ENCODE measurements at regions not wholly inside any gene's neighbourhood (a gene's known extent, or its start where the extent isn't known, plus 50 kb on each side); places are given as distances from the start of the nearest gene placed in this dataset.
A peak's percentile ranks its signal among the peaks of the same experiment; 100 is the strongest.
"Not testable (repeated sequence)": the region's sequence is repeated elsewhere in the genome, so short reads cannot be mapped to it uniquely, and the experiment has no call there.

GRCh38 chrX:27404366-27404765 lies 58.8 kb downstream of the PPP4R3C start:
- H3K27ac Mint-ChIP-seq = no peak overlapping the region
- no peak for ATAC-seq (ENCODE audit: low read depth in 2 of 2)
- no peak overlapping the region for H3K4me3 Mint-ChIP-seq
- H3K4me1 Mint-ChIP-seq = no peaks in the 10 kb centered on the region
- no peaks in the 10 kb centered on the region for H3K36me3 Mint-ChIP-seq
- peaks cover 0 to 8% (median 0%) of the 10 kb centered on the region in 7 donors for H3K9me3 Mint-ChIP-seq
- no peaks in the 10 kb centered on the region for H3K27me3 Mint-ChIP-seq
- DNase-seq = no peak

GRCh38 chrX:27399146-27399456 lies 64.0 kb downstream of the PPP4R3C start:
- Mint-ChIP-seq H3K27me3 (no peaks in the 10 kb centered on the region), H3K4me1 (no peaks in the 10 kb centered on the region), H3K27ac (no peak overlapping the region), H3K36me3 (no peaks in the 10 kb centered on the region), H3K9me3 (peaks cover 0 to 3% (median 0%) of the 10 kb centered on the region in 7 donors), H3K4me3 (no peak overlapping the region)
- ATAC-seq (ENCODE audit: low read depth in 2 of 2) (no peak), DNase-seq (no peak)

- ATAC-seq (ENCODE audit: low read depth in 2 of 2) = no peak
- H3K27me3 Mint-ChIP-seq = no peaks in the 10 kb centered on the region
- H3K4me1 Mint-ChIP-seq = no peaks in the 10 kb centered on the region
- H3K4me3 Mint-ChIP-seq = no peak overlapping the region
- H3K36me3 Mint-ChIP-seq = no peaks in the 10 kb centered on the region
- H3K9me3 Mint-ChIP-seq = peaks cover 0 to 2% (median 0%) of the 10 kb centered on the region in 7 donors
- DNase-seq = no peak
- peak overlapping the region in 1 of 6 donors; percentile 4 for H3K27ac Mint-ChIP-seq
Observed at GRCh38 chrX:27391623-27392022, 71.5 kb downstream of the PPP4R3C start.

- no peaks in the 10 kb centered on the region for H3K36me3 Mint-ChIP-seq
- ATAC-seq (ENCODE audit: low read depth in 2 of 2) (no peak), DNase-seq (no peak)
- peaks cover 0 to 4% (median 0%) of the 10 kb centered on the region in 7 donors for H3K9me3 Mint-ChIP-seq
- H3K4me1 Mint-ChIP-seq = no peaks in the 10 kb centered on the region
- no peaks in the 10 kb centered on the region for H3K27me3 Mint-ChIP-seq
- no peak overlapping the region for H3K4me3 Mint-ChIP-seq
- H3K27ac Mint-ChIP-seq = no peak overlapping the region
Observed at GRCh38 chrX:27381419-27381818, 81.7 kb downstream of the PPP4R3C start.

GRCh38 chrX:27380163-27380845 lies 82.8 kb downstream of the PPP4R3C start:
- no peak overlapping the region for H3K4me3 Mint-ChIP-seq
- no peak for DNase-seq
- H3K9me3 Mint-ChIP-seq = peaks cover 0 to 4% (median 0%) of the 10 kb centered on the region in 7 donors
- no peaks in the 10 kb centered on the region for H3K27me3 Mint-ChIP-seq
- no peak overlapping the region for H3K27ac Mint-ChIP-seq
- ATAC-seq (ENCODE audit: low read depth in 2 of 2) = no peak
- H3K36me3 Mint-ChIP-seq = no peaks in the 10 kb centered on the region
- H3K4me1 Mint-ChIP-seq = no peaks in the 10 kb centered on the region

- Mint-ChIP-seq H3K4me3 (no peak overlapping the region), H3K27ac (no peak overlapping the region), H3K27me3 (no peaks in the 10 kb centered on the region), H3K4me1 (no peaks in the 10 kb centered on the region), H3K36me3 (no peaks in the 10 kb centered on the region), H3K9me3 (peaks cover 0 to 12% (median 3%) of the 10 kb centered on the region in 7 donors)
- DNase-seq = no peak
- ATAC-seq (ENCODE audit: low read depth in 2 of 2) = no peak
Observed at GRCh38 chrX:27354021-27354420, 109.1 kb downstream of the PPP4R3C start.

- no peak for ATAC-seq (ENCODE audit: low read depth in 2 of 2)
- peaks cover 0 to 2% (median 0%) of the 10 kb centered on the region in 7 donors for H3K9me3 Mint-ChIP-seq
- no peaks in the 10 kb centered on the region for H3K4me1 Mint-ChIP-seq
- H3K27ac Mint-ChIP-seq = peak overlapping the region in 1 of 6 donors; percentile 16
- DNase-seq = no peak
- no peaks in the 10 kb centered on the region for H3K36me3 Mint-ChIP-seq
- H3K27me3 Mint-ChIP-seq = no peaks in the 10 kb centered on the region
- no peak overlapping the region for H3K4me3 Mint-ChIP-seq
Observed at GRCh38 chrX:27350476-27350875, 112.7 kb downstream of the PPP4R3C start.

GRCh38 chrX:27336466-27337091 lies 126.6 kb downstream of the PPP4R3C start:
- ATAC-seq (ENCODE audit: low read depth in 2 of 2) (no peak), DNase-seq (no peak)
- Mint-ChIP-seq H3K4me3 (no peak overlapping the region), H3K36me3 (no peaks in the 10 kb centered on the region), H3K4me1 (no peaks in the 10 kb centered on the region), H3K27me3 (no peaks in the 10 kb centered on the region), H3K27ac (no peak overlapping the region), H3K9me3 (peaks cover 0 to 1% (median 0%) of the 10 kb centered on the region in 7 donors)

GRCh38 chrX:27321632-27322031 lies 141.5 kb downstream of the PPP4R3C start:
- Mint-ChIP-seq H3K4me3 (no peak overlapping the region), H3K27me3 (no peaks in the 10 kb centered on the region), H3K9me3 (peaks cover 0 to 9% (median 0%) of the 10 kb centered on the region in 7 donors), H3K27ac (peak overlapping the region in 1 of 6 donors; percentile 19), H3K36me3 (no peaks in the 10 kb centered on the region), H3K4me1 (no peaks in the 10 kb centered on the region)
- no peak for DNase-seq
- no peak for ATAC-seq (ENCODE audit: low read depth in 2 of 2)

- H3K4me3 Mint-ChIP-seq = no peak overlapping the region
- ATAC-seq (ENCODE audit: low read depth in 2 of 2) = no peak
Observed at GRCh38 chrX:27309406-27309805, 153.7 kb downstream of the PPP4R3C start.

GRCh38 chrX:27307546-27307945 lies 155.6 kb downstream of the PPP4R3C start:
- no peaks in the 10 kb centered on the region for H3K4me1 Mint-ChIP-seq
- no peak for DNase-seq
- no peak overlapping the region for H3K4me3 Mint-ChIP-seq
- no peak overlapping the region for H3K27ac Mint-ChIP-seq
- no peaks in the 10 kb centered on the region for H3K27me3 Mint-ChIP-seq
- ATAC-seq (ENCODE audit: low read depth in 2 of 2) = no peak
- H3K9me3 Mint-ChIP-seq = peaks cover 0 to 24% (median 4%) of the 10 kb centered on the region in 7 donors
- no peaks in the 10 kb centered on the region for H3K36me3 Mint-ChIP-seq

More at GRCh38 chrX:27309406-27309805, 153.7 kb downstream of the PPP4R3C start:
- Mint-ChIP-seq H3K27me3 (no peaks in the 10 kb centered on the region), H3K36me3 (no peaks in the 10 kb centered on the region), H3K9me3 (peaks cover 0 to 24% (median 3%) of the 10 kb centered on the region in 7 donors), H3K27ac (no peak overlapping the region), H3K4me1 (no peaks in the 10 kb centered on the region)
- no peak for DNase-seq

GRCh38 chrX:27292552-27292951 lies 170.6 kb downstream of the PPP4R3C start:
- not testable (repeated sequence) for ATAC-seq (ENCODE audit: low read depth in 2 of 2); H3K27ac Mint-ChIP-seq; H3K4me1 Mint-ChIP-seq; DNase-seq; H3K36me3 Mint-ChIP-seq; H3K9me3 Mint-ChIP-seq; H3K4me3 Mint-ChIP-seq; H3K27me3 Mint-ChIP-seq

GRCh38 chrX:27276751-27277150 lies 186.4 kb downstream of the PPP4R3C start:
- Mint-ChIP-seq H3K9me3 (peaks cover 0 to 23% (median 0%) of the 10 kb centered on the region in 7 donors), H3K27me3 (no peaks in the 10 kb centered on the region), H3K27ac (no peak overlapping the region), H3K36me3 (no peaks in the 10 kb centered on the region), H3K4me3 (no peak overlapping the region), H3K4me1 (no peaks in the 10 kb centered on the region)
- DNase-seq (no peak), ATAC-seq (ENCODE audit: low read depth in 2 of 2) (no peak)

GRCh38 chrX:27254656-27255055 lies 208.5 kb downstream of the PPP4R3C start:
- no peak for DNase-seq
- no peak overlapping the region for H3K27ac Mint-ChIP-seq
- ATAC-seq (ENCODE audit: low read depth in 2 of 2) = no peak
- no peaks in the 10 kb centered on the region for H3K36me3 Mint-ChIP-seq
- H3K27me3 Mint-ChIP-seq = no peaks in the 10 kb centered on the region
- peaks cover 0 to 2% (median 0%) of the 10 kb centered on the region in 7 donors for H3K9me3 Mint-ChIP-seq
- H3K4me3 Mint-ChIP-seq = peak overlapping the region in 1 of 8 donors; percentile 54
- H3K4me1 Mint-ChIP-seq = no peaks in the 10 kb centered on the region

Measured in naive B cell (primary cell).